ENCODE measurements at regions not wholly inside any gene's neighbourhood (a gene's known extent, or its start where the extent isn't known, plus 50 kb on each side); places are given as distances from the start of the nearest gene placed in this dataset.

DNA sequence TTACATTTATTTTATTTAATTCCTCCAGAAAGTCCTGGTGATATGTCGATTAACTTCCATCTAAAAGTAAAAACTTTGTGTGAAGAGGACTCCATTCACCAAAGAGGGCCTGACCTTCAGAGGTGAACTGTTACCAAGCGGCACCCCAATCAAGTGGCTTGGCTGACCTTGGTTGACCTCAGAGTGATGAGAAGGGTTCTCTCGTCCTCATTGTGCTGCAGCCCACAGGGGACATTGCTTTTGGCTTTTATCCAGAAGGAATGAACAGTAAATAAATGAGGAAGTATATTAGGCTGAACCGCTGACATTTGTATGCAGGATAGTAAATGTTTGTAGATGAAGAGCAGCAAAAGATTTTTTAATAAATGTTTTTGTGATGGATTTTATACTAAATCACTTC lies 172.4 kb upstream of the MKI67 start:
- no peak overlapping the region for H3K4me3 ChIP-seq (ENCODE audit: low read depth, low read length)
- no peak for DNase-seq (ENCODE audit: low read depth)
- no peak for TF ChIP-seq CTCF (IDR thresholded peaks at IDR 0.05; ENCODE audit: insufficient read depth, low read depth, low read length, missing control alignments)

- TF ChIP-seq CTCF (IDR thresholded peaks at IDR 0.05; ENCODE audit: insufficient read depth, low read depth, low read length, missing control alignments) = no peak
- no peak for DNase-seq (ENCODE audit: low read depth)
- no peak overlapping the region for H3K4me3 ChIP-seq (ENCODE audit: low read depth, low read length)
Measured at GRCh38 chr10:128300290-128300824, 174.1 kb upstream of the MKI67 start.

- DNase-seq (ENCODE audit: low read depth) = no peak
- TF ChIP-seq CTCF (IDR thresholded peaks at IDR 0.05; ENCODE audit: insufficient read depth, low read depth, low read length, missing control alignments) = no peak
- H3K4me3 ChIP-seq (ENCODE audit: low read depth, low read length) = no peak overlapping the region
Measured at GRCh38 chr10:128301051-128301450, 174.8 kb upstream of the MKI67 start.

- no peak overlapping the region for H3K4me3 ChIP-seq (ENCODE audit: low read depth, low read length)
- no peak for TF ChIP-seq CTCF (IDR thresholded peaks at IDR 0.05; ENCODE audit: insufficient read depth, low read depth, low read length, missing control alignments)
- no peak for DNase-seq (ENCODE audit: low read depth)
Measured at GRCh38 chr10:128302808-128303207, 176.6 kb upstream of the MKI67 start.

DNA sequence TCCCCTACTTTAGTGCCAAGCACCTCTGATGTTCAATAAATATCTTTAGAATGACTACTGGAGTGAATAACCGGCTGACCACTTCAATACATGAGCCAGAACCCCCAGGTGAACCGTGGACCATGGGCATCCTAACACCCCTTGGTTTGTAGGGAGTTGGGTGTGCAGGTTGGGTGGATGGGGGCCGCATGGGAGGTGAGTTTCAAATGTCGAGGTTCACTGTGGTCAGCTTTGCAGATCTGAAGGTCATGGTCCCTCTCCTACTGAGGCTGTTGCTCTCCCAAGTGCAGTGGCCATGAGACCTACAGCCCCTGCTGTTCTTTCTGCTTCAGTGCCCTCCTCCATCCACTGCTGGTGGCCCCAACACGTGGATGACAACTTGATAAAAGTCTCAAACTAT lies 178.0 kb upstream of the MKI67 start:
- no peak overlapping the region for H3K4me3 ChIP-seq (ENCODE audit: low read depth, low read length)
- TF ChIP-seq CTCF (IDR thresholded peaks at IDR 0.05; ENCODE audit: insufficient read depth, low read depth, low read length, missing control alignments) = no peak
- no peak for DNase-seq (ENCODE audit: low read depth)

- no peak for DNase-seq (ENCODE audit: low read depth)
- H3K4me3 ChIP-seq (ENCODE audit: low read depth, low read length) = no peak overlapping the region
- no peak for TF ChIP-seq CTCF (IDR thresholded peaks at IDR 0.05; ENCODE audit: insufficient read depth, low read depth, low read length, missing control alignments)
Measured at GRCh38 chr10:128305601-128306345, 179.6 kb upstream of the MKI67 start.

GRCh38 chr10:128306535-128306934 lies 180.3 kb upstream of the MKI67 start:
- DNase-seq (ENCODE audit: low read depth) = no peak
- H3K4me3 ChIP-seq (ENCODE audit: low read depth, low read length) = no peak overlapping the region
- TF ChIP-seq CTCF (IDR thresholded peaks at IDR 0.05; ENCODE audit: insufficient read depth, low read depth, low read length, missing control alignments) = no peak

Measured in GM12865 (cell line).